ENCODE measurements at regions not wholly inside any gene's neighbourhood (a gene's known extent, or its start where the extent isn't known, plus 50 kb on each side); places are given as distances from the start of the nearest gene placed in this dataset.
A peak's percentile ranks its signal among the peaks of the same experiment; 100 is the strongest.

DNA sequence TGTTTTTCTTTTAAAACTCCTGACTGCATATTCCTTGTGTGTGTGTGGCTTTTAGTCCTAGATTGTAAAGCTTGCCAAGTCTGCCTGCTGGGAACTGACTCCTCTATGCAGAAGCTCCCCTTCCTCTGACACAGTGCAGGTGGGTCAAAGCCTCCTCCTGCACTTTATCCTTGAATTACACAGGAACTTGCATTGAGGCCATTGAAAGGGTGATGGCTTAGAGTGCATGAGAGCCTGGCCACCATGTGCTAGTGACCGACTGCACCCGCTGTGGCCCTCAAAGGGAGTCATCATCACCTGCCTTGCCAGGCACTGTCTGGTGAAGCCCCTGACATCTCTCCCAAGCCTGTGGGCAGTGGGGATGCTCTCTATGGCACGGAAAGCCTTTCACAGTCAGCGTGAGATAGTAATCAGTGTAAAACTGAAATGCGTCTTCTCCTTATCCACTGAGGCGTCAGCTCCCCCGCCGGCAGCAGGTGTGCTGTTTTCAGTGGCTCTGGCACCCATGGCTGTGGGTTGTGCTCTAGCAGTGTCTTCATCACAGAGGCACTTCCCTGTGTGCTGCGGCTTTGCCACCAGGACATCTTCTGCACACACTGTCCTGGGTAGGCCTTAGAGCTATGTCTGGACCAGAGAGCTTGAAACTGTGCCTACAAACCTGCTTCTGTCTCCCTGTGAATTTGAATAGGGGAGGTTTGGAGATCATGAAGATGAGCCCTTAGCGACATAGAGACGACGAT, 87.9 kb downstream of the THBS2 start:
- DNase-seq (ENCODE audit: low read depth in 4 of 4, low spot score in 3 of 4): no peak

DNA sequence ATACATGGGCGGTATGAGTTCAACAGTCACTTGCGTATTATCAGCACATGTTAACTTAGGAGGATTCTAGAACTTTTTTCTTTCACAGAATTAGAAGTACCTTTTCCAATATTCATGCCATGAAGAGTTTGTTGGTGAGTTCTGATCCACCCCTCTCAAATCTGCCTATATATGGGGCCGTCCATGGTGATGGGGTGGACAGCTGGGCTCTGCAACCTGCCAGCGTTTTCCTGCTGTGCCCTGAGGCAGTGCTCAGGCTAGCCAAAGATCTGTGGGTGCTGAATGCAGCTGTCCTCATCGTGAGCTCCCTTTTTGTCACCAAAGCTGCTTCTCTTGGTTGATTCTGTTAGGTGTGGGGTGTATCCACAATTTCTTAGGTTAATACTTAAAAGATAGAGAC, 88.7 kb downstream of the THBS2 start:
- no peak for DNase-seq (ENCODE audit: low read depth in 4 of 4, low spot score in 3 of 4)

DNA sequence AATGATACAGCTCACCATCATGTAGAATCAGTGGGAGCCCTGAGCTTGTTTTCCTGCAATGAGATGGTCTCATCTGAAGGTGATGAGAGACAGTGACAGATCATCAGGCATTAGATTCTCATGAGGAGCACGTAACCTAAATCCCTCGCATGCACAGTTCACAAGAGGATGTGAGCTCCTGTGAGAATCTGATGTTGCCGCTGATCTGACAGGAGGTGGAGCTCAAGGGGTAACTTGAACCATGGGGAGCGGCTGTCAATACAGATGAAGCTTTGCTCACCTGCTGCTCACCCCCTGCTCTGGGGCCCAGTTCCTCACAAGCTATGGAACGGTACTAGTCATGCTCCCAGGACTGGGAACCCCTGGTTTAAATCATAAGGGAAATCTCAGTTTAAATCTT, 89.2 kb downstream of the THBS2 start:
- no peak for DNase-seq (ENCODE audit: low read depth in 4 of 4, low spot score in 3 of 4)

DNA sequence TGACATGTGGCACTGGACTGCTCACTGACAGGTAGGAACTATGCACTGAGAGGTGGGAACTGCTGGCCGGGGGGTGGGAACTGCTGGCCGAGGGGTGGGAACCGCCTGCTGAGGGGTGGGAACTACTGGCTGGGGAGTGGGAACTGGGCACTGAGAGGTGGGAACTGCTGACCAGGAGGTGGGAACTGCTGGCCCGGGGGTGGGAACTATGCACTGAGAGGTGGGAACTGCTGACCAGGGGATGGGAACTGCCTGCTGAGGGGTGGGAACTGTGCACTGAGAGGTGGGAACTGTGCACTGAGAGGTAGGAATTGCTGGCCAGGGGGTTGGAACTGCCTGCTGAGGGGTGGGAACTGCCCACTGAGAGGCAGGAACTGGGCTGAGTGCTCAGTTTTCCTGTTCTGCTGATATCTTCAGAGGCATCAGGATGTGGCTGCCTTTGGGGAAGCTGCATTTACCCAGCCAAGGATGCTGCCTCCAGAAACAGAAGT, 90.2 kb downstream of the THBS2 start:
- DNase-seq (ENCODE audit: low read depth in 4 of 4, low spot score in 3 of 4): no peak

DNA sequence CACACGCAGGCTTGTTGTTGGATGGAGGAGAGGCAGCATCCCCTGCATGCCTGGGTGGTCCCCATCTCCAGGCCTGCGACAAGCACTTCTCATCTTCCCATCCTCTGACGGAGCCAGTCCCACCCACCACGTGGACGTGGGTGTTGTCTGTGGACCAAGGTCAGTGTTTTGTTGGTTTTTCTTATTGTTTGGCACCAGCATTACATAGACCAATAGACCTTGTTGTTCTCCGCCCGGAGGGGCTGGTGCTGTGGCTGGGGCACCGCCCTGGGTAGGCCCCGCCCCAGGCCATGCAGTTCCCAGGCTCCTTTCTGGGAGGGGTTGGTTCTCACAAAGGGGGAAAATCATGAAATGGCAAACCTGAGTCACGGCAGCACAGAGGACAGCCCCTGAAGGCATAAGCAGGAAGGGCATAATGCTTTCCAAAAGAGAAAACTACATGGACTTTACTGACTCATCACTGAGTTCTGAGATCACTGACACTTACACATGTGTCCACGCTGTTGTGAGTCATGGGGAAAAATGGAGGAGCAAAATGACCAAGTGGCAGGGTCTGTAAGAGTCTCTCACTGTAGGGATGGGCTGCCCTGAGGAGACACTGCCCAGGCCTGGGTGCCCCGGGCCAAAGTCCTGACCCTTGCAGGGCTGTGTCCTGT, 90.8 kb downstream of the THBS2 start:
- no peak for DNase-seq (ENCODE audit: low read depth in 4 of 4, low spot score in 3 of 4)

DNA sequence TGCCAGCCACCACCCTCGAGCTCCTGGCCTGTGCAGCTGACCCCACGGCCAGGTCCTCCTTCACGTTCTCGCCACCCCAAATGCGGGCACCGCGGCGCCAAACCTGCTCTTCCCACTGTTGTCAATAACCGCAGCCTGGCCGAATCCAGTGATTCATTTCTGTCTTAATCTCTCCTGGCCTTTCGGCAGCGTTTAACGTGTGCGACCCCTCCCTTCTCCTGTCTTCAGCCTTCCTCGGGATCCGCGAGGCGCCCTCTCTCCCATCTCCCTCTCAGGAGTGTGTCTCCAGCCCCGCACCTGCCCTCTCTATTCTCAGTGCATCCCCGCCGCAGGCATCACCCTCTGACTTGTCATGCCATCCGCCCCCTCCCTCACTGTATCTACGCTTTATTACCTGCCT, 91.4 kb downstream of the THBS2 start:
- no peak for DNase-seq (ENCODE audit: low read depth in 4 of 4, low spot score in 3 of 4)

DNA sequence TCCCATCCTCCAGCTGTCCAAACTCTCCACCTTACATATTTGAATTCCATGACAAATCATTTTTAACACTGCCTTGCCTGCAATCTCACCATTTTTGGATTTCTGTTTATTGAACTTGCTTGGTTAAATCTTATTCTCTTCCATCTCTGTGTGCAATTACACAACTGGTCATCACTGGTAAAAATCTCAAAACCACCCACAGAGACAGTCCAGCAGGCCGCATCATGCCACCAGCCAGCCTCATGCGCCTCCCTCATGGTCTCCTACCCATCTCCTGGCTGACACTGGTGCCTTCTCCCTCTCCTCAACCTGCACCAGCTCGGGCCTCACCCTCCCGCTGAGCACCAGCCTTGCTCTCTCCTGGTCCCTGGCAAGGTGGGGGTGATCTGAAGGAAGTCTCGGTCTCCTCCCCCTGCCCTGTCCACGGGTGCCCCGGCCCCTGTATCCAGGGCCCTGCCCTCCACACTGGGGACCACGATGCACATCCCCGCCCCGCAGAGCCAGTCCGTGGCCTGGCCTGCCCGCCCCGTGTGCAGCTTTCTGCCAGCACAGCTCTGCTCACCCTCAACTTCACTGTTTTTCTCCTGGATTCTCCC, 92.0 kb downstream of the THBS2 start:
- no peak for DNase-seq (ENCODE audit: low read depth in 4 of 4, low spot score in 3 of 4)

DNA sequence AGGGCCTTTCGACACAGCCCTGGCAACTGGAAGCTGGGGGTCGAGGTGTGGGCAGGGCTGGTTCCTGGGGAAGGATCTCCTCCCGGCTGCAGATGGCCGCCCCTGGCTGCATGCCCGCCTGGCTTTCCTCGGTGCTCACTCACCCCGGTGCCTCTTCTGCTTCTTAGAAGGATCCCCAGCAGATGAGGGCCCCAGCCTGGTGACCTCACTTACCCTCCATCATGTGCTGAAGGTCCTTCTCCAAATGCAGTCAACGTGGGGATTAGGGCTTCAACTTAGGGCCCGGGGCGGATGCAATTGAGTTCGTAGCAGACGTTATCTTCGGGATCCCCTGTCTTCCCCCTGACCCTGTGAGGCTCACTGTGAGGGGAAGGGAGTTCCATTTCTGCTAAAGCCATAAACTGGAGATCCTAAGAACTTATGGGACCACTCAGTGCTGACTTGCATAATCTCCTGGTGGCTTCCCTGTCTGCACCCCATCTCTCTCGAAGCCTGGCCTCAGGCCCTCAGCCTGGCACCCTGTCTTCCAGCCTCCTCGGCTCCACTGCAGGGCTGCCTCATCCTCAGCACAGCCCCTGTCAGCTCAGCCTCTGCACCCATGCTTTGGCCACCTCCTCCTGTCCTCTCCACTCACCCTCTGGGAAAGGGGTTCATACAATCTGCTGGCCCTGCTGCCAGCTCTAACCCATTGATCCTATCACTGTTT, 92.6 kb downstream of the THBS2 start:
- no peak for DNase-seq (ENCODE audit: low read depth in 4 of 4, low spot score in 3 of 4)

DNA sequence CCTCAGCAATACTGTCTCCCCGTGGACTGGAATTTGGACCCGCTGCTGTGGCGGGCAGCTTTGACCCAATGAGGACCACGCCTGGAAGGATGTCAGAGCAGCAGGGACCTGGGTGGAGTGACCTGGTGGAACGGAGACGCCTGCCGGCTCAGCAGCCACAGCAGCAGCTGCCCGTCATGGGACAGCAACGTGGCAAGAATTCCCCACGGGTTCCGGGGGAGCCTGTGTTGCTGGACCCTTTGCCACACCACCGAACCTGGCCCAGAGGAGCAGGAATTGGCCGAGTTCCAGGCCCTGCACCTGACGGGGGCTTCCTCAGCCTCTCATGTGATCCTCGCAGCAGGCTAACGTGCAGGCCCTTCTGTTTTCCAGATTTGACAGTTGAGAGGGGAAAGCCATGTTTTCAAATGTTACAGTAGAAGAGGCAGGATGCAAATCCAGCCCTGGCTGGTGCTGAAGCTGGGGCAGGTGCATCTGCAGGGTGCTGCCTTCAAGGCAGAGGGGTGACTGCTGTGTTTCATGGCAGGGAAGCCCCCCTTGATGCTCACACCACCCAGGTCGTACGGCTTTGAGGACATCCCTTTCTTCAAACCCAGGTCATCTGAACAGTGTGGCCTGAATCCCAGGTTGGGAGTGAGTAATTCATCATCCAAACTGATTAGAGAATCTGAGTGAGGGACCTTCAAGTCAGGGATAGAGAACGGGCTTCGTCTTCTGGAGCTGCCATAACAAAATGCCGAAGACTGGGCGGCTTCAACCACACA, 93.4 kb downstream of the THBS2 start:
- no peak for DNase-seq (ENCODE audit: low read depth in 4 of 4, low spot score in 3 of 4)

DNA sequence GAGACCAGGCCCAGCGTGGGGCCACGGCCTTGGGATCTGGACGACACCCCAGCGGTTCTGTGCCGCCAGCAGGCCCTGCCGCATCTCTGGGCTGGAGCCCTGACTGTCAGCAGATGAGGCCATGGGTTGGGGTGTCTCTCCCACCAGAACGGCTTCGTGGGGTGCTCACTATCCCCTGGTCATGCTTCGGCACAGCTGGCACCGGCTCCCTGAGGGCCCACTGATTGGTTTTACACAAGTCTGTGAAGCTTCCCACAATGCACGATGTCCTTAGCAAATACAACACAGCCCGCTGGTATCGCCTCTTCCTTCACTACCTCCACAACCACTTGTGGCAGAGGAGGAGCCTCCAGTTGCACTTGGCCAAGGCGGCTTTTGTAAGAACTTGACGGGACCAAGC, 94.3 kb downstream of the THBS2 start:
- no peak for DNase-seq (ENCODE audit: low read depth in 4 of 4, low spot score in 3 of 4)

DNA sequence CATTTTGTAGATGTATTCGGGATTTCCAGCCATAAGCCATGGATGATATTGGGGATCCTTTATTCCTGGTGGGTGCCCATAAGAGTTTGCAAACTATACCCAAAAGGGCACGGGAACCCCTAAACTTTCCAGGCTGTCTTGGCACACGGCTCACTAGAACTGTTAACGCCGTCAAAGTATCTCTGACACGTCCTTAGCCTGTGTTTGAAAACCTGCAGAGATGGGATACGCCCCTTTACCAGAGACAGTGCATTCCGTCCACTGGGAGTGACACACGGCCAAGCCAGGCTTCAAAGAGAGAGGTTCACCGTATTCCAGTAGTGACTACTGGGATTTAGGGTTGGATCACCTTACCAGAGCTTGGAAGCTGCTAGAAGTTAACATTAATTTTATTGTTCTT, 95.0 kb downstream of the THBS2 start:
- no peak for DNase-seq (ENCODE audit: low read depth in 4 of 4, low spot score in 3 of 4)

DNA sequence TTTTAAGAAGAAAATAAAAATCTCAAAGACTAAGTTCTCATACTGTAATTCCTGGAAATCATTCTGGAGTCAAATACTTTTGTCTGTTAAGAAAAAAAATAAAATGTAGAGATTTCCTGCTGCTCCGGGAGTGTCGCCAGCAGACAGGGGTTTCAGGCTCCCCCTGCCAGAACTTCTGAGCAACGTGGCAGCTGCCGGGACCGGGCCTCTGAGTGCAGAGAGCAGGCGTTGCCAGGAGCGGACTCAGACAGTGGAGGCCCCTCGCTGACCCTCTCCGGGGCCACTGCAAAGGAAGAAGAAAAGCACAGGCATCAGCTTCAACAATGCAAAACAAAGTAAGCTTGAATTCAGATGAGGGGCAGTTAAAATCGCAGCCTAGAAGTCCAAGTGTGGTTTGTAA, 95.5 kb downstream of the THBS2 start:
- peak; percentile 53 to 72 (median 58) for DNase-seq (ENCODE audit: low read depth in 4 of 4, low spot score in 3 of 4)

DNA sequence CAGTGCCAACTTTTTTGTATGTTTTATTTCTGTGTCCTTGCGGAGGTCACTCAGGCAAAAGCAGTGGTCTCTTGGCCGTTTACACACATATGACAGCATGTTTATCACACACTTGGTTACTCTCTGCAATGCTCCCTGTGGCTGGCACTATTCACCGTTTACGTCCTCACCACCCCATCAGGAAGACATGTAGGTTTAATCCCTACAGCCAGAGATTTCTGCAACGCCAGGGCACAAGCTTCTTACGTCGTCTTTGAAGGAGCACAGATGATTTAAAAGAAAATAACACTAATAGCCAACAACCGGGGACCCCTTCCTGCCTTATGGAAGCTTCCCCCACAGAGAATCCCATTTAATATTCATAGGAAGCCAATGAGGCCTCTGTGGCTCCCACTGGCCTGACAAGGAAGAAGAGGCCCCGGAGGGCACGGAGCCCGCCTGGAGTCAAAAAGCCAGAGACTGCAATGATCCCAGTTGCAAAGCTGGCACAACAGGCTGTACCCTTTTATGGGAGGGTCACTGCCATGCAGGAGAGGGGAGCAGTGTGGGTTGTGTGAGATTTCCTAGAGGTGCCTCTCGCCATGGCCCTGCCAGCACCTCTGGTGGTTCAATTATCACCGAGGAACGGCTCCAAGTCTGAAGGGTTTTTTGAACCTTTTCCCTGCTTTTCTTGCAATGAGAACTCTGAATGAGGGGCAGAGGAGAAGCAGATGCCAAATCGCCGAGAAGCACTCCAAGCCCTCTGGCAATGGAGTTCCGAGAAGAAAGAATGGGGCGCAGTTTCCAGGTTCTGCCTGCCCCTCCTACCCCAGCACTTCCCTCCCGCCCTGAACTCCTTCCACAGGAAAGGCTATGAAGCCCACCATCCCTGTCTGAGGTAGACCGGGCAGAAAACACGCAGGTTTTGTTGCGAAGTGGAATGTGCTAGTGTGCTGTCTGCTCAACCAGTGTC, 96.2 kb downstream of the THBS2 start:
- no peak for DNase-seq (ENCODE audit: low read depth in 4 of 4, low spot score in 3 of 4)

DNA sequence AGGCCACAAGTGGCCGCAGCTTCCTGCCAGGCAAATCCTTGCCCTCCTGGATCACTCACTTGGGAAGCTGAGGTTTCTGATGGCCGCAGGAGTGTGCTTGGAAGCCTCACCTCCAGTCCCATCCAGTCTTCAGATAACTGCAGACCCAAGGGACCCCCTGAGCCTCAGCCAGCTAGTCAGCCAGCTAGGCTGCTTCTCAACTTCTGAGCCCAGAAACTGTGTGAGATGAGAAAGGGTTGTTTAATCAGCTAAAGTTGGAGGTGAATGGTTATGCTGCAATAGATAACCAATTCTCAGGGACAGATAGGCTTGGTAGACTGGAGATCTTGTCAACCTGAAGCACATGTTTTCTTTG, 96.9 kb downstream of the THBS2 start:
- DNase-seq (ENCODE audit: low read depth in 4 of 4, low spot score in 3 of 4): no peak

DNA sequence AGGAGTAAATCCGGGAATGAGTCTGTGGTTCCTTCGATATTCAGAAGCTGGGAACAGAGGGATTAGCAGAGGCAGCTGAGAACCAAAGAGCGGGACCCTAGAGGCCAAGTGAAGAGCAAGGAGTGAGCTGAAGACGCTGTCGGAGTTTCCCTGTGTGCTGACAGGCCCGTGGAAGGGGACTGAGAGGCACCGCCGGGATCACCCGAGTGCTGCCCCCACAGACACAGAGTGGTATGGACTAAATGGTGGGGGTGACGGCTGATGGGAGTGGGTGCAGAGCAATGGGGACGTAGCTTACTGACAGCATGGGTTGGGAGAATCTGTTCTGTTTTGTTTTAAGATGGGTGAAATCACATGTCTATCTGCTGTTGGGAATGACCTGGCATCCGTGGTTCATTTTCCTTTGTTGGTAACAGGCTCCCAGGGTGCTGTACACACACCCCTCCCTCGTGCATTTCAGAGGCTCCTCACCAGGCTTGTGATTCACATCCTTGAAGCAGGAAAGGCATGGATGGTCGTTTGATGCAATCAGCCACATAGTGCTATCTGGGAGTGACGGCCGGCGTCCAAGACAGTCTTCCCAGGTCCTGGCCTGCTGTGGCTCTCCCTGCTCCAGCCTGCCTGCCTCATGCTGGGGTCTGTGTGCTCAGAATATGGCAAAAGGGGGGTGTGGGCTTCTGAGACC, 97.4 kb downstream of the THBS2 start:
- DNase-seq (ENCODE audit: low read depth in 4 of 4, low spot score in 3 of 4): no peak

DNA sequence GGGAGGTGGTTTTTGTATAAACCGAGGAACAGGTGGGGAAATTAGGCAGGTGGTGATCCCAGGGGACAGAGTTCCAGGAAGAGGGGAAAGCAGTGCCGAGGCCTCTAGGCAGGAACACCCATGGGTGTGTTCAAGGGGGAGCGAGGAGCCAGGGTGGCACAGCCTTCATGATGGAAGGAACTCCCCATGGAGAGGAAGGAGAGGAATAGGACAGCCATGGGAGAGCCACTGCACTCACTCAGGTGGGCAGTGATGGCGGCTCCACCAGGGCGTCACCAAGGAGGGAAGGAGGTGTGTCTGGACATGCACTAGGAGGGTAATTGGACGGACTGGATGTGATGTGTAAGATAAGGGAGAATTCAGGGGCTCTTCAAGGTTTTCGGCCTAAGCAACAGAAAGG, 98.2 kb downstream of the THBS2 start:
- DNase-seq (ENCODE audit: low read depth in 4 of 4, low spot score in 3 of 4): no peak

DNA sequence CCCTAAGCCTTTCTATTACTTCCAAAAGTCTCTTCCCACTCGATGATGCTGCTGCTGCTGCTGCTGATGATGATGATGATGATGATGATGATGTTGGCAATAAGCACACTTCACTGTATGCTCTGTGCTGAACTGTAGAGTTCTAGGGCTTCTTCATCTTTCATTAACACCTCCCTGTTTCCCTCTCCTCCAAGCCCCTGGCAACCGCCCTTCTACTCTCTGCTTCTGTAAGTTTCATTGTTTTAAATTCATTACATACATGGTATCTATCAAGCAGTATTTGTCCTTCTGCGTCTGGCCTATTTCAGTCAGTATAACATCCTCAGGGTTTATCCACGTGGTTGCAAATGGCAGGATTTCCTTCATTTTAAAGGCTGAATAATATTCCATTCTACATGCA, 100.2 kb downstream of the THBS2 start:
- no peak for DNase-seq (ENCODE audit: low read depth in 4 of 4, low spot score in 3 of 4)

DNA sequence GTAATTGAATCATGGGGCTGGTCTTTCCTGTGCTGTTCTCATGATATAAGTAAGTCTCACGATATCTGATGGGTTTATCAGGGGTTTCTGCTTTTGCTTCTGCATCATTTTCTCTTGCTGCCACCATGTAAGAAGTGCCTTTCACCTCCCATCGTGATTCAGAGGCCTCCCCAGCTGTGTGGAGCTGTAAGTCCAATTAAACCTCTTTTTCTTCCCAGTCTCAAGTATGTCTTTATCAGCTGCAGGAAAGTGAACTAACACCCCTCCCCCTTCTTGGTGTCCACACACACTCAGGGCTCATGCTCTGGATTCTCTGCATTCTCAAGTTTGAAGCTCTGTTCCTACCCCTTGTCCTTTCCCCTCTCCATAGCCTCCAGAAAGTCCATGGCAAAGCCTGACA, 107.1 kb downstream of the THBS2 start:
- no peak for DNase-seq (ENCODE audit: low read depth in 4 of 4, low spot score in 3 of 4)

DNA sequence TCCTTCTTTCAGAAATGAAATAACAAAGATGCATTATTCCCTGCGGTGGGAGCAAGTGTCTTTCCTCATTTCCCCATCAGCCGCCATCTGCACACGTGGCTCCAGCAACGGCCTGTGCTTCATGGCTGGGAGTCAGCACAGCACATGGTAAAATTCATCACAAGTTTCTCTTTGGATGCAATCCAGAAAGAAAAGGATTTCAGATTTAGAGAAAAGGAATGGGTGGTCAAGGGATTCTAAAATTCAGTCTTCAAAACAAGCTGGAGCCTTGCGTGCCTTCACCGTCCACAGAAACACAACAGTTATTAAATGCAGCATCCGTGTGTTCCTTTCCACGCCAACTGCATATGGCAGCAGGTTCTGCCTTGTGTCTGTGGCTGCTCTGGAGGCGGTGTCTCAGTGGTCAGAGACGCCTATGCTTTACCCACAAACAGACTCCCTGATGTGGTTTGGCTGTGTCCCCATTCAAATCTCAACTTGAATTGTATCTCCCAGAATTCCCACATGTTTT, 107.6 kb downstream of the THBS2 start:
- no peak for DNase-seq (ENCODE audit: low read depth in 4 of 4, low spot score in 3 of 4)
